Femur (tissue), 1 donor: ENCODE measurements at regions not wholly inside any gene's neighbourhood (a gene's known extent, or its start where the extent isn't known, plus 50 kb on each side); places are given as distances from the start of the nearest gene placed in this dataset.

Experiments used
- DNase-seq: peaks from one replicate; pipeline ENCODE4 v3.0.0-alpha.2; 2017

- no peak for DNase-seq
Measured at GRCh38 chr1:30607723-30608122, 115.7 kb downstream of the MATN1 start.

GRCh38 chr1:30606166-30606565, 117.2 kb downstream of the MATN1 start:
- DNase-seq, result no peak

GRCh38 chr1:30605441-30605920, 117.9 kb downstream of the MATN1 start:
- DNase-seq, result no peak

- no peak for DNase-seq
Measured at GRCh38 chr1:30604801-30605440, 118.5 kb downstream of the MATN1 start.

- DNase-seq, result no peak
Measured at GRCh38 chr1:30603081-30603858, 120.1 kb downstream of the MATN1 start.

GRCh38 chr1:30601316-30602085, 121.9 kb downstream of the MATN1 start:
- peak; percentile 10 for DNase-seq

GRCh38 chr1:30600706-30601105, 122.7 kb downstream of the MATN1 start:
- DNase-seq, result no peak

GRCh38 chr1:30600258-30600657, 123.1 kb downstream of the MATN1 start:
- peak; percentile 3 for DNase-seq

GRCh38 chr1:30599721-30600120, 123.7 kb downstream of the MATN1 start:
- no peak for DNase-seq

GRCh38 chr1:30598571-30599114, 124.7 kb downstream of the MATN1 start:
- no peak for DNase-seq

- no peak for DNase-seq
Measured at GRCh38 chr1:30597711-30598110, 125.7 kb downstream of the MATN1 start.

GRCh38 chr1:30596891-30597290, 126.5 kb downstream of the MATN1 start:
- DNase-seq, result no peak

GRCh38 chr1:30596470-30596869, 126.9 kb downstream of the MATN1 start:
- no peak for DNase-seq

- DNase-seq, result no peak
Measured at GRCh38 chr1:30589083-30589482, 134.3 kb downstream of the MATN1 start.

- DNase-seq, result no peak
Measured at GRCh38 chr1:30588311-30589073, 134.9 kb downstream of the MATN1 start.

GRCh38 chr1:30586671-30587070, 136.7 kb downstream of the MATN1 start:
- no peak for DNase-seq

GRCh38 chr1:30579580-30579979, 143.8 kb downstream of the MATN1 start:
- DNase-seq, result no peak

- DNase-seq, result no peak
Measured at GRCh38 chr1:30575066-30575465, 148.3 kb downstream of the MATN1 start.

GRCh38 chr1:30572192-30572591, 151.2 kb downstream of the MATN1 start:
- no peak for DNase-seq

- DNase-seq, result no peak
Measured at GRCh38 chr1:30571380-30571779, 152.0 kb downstream of the MATN1 start.

GRCh38 chr1:30569384-30569783, 154.0 kb downstream of the MATN1 start:
- no peak for DNase-seq

- no peak for DNase-seq
Measured at GRCh38 chr1:30562559-30562958, 160.8 kb downstream of the MATN1 start.

GRCh38 chr1:30551603-30552002, 171.8 kb downstream of the MATN1 start:
- DNase-seq, result no peak
